ENCODE measurements at regions not wholly inside any gene's neighbourhood (a gene's known extent, or its start where the extent isn't known, plus 50 kb on each side); places are given as distances from the start of the nearest gene placed in this dataset.
"Not testable (repeated sequence)": the region's sequence is repeated elsewhere in the genome, so short reads cannot be mapped to it uniquely, and the experiment has no call there.

DNA sequence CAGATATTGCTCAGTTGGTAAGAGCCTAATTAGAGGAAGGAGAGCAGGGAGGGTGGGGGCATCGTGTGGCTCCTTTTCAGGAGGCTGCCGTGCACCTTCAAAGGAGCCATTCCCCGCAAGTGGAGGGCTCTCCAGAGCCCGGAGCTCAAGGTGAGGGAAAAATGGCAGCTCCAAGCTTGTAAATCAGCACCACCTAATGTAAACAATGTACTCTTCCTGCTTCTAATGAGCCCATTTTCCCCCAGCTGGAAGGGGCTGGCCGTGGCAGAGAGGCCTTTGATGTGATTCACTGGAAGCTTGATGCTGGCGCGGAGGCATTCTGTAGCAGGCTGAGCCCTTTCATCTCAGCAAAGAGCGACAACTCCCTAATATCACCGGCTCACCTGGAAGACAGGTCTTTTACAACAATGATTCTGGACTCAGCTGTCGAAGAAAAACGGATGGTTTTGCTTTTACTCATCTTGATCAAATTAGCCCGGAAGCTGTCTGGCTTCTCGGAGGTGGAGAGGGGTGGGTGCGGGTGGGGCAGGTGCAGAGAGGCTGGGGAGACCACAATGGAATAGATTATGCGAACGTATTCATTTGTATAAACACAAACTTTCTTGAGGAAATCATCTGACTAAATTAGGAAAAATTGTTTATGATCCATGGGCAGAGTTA lies 112.5 kb downstream of the RRAGC start:
- no peak for DNase-seq

DNA sequence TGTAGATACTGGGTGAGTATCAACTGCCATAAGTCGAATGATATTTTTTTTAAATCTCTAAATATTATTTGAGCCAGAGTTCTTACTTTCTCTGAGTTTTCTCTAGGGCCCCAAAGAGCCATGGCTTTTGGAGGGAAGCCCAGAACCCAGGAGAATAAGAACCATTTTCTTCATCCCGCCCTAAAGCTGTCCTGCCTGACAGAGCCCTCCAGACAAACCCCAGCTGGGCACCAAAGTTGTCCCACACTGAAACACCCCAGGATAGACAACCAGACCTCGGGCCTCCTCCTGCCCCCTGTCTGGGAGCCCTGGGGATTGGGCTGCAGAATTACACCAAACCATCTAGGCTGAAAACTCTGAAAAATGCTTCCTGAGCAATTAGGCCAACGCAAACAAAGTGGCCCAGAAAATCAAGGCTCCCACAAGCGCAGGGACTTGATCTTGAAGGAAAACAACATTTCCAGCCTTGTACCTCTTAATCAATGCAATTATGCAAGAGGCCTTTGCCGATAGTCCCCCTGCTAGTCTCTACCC lies 113.1 kb downstream of the RRAGC start:
- no peak for DNase-seq

DNA sequence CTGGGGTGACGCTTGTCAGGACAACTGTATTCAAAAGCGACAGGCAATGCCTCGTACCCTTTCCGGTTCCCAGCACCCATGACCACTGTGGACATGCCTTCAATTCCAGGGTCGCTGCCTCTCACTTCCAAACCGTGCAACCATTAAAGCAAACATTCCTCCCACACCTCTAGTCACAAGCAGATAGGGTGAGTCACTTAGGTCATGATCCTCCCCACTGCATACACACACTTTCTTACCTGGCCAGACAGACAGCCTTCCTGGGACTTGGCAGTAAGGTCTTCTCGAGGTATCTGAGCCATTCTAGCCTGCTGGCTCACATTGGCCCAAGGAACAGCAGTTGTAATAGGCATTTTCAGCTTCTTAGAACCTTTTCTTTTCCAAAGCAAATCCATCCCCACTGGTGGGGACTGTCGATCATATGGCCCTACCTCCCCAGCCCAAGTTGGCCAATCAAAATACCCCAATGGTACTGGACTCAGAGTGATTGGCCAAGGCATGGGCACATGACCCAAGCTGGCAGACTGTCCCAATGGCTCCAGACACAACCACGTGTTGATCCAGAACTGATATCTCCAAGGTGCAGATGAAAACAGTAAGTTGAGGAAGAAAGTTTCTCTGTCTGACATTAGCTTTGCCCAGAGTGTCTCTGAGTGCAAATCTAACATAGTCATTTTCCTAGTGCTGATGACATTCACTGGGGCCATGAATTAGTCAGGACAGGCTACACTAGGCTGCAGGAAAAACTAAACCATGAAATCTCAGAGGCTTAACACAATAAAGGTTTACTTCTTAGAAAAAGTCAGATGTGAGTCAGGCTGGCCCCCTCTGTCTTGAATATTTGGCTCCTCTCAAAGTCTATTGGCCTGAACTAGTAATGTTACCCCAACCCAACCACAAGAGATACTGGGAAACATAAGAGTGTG lies 113.8 kb downstream of the RRAGC start:
- DNase-seq = no peak

DNA sequence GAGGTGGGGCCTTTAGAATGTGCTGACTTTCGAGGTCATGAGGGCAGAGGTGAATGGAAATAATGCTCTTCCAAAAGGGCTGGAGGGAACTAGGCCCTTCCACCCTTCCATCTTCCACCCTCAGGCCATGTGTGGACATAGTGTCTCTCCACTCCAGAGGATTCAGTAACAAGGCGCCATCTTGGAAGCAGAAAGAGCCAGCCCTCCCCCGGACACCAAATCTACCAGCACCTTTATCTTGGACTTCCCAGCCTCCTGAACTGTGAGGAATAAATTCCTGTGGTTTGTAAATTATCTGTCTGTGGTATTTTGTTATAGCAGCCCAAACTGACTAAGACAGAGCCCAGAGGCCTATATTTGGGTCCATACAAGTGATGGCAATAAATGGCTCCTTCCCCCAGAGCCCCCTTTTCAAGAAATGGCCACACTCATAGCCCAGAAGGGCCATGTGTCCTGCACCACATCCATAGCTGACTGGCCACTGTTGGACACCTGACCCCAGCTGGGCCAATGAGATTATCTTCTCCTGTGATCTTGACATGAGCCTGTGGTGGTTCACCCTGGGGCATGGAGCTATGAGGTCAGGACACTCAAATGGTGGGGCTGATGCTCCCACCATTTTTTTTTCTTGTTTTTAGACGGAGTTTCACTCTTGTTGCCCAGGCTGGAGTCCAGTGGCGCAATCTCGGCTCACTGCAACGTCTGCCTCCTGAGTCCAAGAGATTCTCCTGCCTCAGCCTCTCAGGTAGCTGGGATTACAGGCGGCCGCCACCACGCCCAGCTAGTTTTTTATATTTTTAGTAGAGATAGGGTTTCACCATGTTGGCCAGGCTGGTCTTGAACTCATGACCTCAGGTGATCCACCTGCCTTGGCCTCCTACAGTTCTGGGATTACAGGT lies 114.9 kb downstream of the RRAGC start:
- DNase-seq = no peak

DNA sequence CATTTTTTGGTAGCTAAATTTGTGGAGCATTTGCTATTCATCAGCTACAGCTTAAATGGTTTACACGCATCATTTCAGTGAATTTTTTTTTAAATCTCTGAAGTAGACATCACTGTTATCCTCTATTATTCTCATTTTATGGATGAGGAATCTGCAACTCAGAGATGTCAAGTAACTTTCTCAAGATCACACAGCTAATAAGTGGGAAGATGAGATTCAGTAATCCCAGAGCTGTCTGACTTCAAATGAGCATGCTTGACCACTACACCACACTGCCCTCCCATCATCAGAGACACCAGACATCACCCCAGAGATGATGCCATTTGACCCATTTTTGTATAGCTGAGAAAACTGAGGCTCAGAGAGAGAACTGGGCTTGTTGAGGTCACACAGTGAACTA lies 116.4 kb downstream of the RRAGC start:
- DNase-seq = no peak

DNA sequence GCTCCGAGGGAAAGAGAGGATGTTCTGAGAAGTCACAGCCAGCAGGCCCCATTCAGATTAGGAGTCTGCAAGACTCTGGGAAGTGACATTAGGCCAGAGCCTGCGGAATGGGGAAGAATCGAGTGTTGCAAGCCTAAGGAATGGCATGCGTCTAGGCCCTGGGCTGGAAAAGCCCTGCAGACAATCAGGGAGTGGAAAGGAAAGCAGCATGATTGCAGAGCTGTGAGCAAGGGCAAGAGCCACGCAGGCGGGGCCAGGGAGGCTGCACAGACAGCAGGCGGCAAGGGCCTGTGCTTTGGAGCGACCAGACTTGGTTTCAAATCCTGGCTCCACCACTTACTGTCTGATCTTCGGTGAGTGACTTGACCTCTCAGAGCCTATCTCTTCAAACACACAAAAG lies 118.2 kb downstream of the RRAGC start:
- no peak for DNase-seq

DNA sequence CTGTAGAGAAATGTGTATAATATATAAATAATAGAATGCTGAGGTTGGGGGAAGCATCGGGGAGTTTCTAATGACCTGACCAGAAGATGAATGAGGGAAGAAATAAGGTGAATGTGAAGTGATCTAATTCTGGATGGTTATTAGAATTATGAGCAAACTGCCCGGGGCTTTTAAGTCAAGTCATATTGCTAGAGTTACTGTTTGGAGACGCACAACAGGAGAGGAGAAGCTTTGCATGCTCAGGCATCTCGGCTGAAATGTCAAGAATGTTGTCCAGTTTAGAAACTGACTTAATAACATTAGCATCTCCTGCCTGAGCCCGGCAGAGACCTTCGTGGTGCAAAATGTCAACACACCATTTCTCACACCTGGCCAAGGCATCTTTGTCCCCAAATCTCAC lies 119.1 kb downstream of the RRAGC start:
- no peak for DNase-seq

DNA sequence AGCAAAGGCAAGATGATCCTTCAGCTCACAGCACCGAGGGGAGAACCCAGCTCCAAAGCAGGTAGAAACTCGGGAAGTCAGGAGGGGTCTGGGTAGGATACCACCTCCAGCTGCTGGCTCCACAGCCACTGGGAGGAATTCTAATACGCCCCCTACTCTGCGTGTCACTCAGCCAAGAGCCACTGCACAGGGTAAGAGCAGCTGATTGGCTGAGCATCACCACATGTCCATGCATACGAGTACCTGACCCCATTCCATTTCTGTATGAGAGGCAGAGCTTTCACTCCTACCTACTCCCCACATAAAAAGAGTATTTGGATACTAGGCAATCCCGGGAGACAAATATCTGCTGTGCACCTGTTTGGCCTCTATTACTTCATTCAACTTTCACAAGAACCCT lies 121.4 kb downstream of the RRAGC start:
- no peak for DNase-seq

DNA sequence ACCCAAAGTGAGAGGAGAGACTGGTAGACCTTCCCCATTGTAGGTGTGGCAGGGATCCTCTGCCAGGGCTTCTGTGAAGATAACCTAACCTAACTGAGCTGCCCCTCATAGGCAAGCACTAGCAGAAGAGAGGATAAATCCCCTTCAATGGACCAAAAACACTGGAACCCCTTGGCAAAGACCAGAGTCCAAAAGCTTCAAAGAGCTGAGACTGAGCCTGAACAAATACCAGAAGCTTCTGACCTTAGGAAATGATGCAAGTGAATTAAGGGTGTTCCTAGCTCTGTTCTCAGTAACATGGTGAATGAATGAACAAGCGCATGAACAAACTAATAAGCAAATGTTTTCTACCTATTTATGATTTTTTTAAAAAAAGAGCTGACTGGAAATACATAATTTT lies 123.2 kb downstream of the RRAGC start:
- DNase-seq = no peak

DNA sequence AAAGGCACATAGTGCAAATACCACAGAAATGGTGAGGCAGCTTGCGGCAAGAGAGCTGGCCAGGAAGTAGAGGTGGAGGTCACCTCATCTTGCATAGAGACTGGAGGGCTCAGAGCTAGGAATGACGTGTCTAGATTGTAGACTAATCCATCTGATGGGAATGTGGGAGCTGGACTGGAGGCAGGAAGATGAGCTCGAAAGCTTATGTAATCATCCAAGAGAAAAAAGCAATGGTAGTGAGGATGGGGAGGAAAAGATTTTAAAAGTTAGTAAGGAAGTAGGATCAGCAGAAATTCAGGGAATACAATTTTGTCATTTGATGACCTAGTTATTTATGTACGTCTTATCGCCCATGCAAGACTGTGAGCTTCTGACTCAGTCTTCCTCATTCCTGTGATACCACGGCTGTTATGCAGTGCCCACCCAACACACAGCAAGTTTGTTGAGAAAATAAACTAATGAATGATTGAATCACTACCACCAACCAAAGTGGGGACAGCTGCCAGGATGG lies 123.9 kb downstream of the RRAGC start:
- no peak for DNase-seq

DNA sequence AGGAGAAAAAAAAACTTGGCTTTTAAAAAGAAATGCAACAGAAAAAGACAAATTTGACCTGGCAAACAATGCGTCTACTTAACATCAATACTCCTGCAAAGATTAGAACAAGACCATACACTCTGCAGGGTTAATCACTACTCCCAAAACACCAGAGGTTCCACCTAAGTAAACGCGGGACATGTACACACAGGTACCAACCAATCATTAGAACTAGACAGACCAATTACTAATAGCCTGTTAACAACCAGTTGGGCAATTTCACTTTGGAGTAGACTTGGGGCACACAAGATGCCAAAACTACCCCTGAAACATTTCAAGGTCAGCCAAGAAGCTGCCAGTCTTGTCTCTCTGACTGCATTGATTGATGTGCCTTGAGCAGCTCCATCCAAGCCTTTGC lies 125.8 kb downstream of the RRAGC start:
- DNase-seq = no peak

DNA sequence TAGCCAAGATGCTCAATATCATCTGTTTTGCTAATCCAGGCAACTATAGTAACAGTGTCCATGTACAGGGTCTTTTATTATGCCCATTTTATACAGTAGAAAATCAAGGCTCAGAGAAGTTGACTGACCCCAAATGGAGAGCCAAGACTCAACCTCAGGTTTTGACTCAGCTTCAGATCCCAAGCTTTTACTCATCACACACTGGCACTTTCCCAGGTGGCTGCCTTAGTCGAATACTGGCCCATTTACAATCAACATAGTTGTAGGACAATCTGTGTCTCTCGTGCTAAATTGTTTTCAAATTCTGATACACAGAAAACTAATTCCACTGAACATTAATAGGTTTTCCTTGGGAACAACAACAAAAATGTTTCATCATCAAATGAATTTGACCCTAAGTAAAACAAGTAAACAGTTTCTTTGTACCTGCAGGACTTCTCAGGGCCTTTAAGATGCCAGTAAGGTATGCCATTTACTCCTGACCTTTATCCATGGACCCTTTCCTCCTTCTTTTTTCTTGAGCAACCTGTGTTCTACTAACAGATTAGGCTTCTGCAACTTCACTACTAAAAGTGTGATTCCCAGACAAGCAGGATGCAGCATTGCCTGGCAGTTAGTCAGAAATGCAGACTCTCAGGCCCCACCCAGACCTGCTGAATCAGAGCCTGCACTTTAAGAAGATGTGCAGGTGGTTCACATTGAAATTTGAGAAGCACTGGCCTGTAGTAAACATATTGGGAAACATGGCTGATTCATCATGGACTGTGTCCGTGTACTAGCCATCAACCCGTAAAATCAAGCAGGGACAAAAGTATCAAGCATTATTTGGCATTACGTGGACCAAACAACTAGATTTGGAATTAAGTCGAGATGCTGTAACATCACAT lies 128.8 kb downstream of the RRAGC start:
- DNase-seq = no peak

DNA sequence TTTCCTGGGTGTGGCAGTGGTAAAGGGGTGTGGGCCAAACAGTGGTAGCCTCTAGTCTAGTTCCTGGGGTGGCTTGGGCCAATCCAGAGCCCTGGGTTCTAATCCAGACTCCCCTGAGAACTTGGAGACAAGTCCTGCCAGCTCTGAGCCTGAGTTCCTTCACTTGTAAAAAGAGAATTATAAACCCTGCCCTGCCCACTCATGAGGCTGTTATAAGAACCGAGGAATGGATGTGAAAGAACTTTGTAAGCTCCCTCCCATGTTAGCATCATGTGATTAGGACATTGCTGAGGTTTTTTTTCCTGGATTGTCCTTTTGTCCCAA lies 131.0 kb downstream of the RRAGC start:
- DNase-seq = no peak

DNA sequence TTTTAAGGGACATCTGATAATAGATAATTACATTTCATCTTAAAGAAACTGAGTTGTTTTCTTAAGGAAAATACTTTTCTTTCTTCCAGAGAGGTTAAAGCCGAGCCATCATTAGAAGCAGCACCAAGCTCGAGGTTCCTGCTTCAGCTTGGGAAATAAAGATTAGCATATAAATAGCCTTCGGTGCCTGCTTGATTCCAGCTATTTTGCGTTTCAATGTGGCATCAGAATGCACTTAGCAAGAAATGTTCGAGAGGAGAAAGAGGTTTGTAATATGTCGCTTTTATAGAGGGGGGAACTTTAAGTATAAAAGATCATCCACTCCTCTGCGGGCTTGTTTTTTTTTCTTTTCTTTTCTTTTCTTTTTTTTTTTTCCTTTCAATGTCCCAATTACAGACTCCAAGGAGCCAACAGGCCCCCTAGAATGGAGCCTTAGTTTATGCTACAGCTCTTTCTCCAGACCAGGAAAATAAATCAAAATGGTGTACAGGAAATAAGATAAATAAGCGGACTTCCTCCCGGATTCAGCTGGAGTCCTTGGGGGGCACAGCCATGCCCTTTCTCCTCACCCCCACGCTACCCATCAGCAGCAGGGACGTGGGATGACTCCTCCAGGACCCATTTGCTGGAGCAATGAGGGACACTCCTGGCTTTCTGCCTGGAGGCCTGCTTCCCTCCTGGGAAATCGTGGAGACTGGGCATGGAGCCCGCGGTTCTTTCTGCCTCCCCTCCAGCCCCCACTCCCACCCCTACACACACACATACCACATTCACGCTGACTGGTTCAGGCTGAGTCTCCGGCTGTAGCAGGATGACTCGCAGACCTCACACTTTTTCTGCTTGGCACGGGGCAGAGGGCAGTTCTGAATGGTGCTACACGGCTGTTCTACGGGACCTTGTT lies 131.6 kb downstream of the RRAGC start:
- DNase-seq = no peak

DNA sequence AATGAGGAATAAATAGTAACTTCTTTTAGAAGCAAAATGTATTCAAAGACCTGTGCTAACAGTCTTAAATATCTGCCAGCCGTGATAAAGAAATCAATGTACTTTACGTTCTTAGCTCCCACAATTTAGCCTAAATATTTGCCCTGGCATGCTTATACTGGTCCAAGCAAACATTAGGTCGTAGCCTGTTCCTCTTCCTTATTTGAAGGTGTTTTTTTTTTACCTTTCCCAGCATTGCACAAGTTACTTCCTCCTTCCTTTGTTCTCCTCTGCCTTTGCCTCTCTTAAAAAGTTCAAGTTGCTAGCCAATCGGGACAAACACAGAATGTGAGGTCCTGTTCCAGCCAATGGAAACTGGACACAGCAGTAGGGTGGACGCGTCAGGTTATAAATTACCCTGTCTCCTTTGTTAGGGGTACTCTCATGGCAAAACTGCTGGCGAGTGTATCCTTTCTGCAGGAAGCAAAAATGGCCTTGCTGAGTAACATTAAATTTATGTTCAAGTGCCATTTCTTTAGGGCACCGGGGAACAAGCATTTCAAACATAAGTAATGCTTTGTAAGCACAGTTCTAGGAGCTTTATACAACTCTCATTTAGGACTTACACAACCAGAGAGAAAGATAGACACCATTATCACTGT lies 134.1 kb downstream of the RRAGC start:
- not testable (repeated sequence) for DNase-seq

DNA sequence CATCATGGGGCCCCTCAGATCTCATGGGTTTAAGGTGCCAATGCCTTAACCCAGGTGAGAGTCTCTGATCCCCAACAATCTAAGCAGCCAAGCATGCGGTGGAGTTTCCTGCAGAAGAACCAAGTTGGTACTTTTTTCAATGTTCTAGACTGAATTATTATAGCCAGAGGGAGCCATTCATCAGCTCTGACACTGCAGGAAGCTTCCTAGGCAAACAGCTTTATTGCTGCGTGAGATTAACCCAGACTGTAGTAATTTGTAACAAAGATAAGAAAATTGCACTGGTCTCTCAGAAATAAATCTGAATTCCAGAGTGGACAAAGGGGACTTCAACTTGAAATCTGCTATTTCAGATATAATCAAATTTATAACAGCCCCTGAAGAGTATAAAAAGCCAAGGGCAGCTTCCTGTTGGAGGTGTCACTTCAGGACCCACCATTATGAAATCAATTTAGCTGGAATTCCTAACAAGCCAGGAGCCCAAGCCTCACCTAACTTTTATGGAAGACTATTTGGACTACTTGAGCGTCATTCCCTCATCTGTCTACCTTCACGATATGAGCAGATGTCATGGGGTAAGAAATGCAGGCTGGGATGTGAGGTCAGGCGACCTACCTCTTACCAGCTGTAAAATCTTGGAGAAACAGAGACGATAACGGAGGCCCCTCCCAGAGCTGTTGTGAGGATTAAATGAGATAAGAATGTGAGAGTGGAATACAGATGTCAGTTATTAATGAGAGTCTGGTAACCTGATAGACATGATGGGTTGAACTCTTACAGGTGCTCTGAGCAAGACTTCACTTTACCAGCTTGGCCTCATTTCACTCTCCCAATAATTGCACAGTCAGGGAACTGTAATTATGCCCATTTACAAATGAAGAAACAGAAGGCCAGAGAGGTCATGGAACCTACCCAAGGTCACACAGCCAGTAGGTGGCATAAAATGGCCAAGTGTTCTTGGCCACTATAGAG lies 135.1 kb downstream of the RRAGC start:
- no peak for DNase-seq

DNA sequence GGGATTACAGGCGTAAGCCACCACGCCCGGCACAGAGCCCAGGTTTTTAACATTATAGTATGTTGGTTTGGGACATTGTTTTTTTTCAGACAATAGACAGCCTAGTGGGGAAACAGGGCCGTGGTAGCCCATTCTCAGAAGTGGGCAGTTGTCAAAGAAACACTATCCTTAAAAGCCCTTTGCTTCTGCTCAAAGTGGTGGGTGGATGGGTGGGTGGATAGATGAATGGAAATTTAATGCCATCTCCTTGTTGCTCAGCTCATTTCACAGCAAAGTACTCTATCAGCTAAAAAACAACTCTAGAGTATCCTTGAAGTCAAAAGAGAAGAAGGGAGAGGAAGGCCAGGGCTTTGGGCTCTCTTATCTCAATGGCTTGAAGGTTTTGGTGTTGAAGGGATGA lies 137.8 kb downstream of the RRAGC start:
- DNase-seq = no peak

DNA sequence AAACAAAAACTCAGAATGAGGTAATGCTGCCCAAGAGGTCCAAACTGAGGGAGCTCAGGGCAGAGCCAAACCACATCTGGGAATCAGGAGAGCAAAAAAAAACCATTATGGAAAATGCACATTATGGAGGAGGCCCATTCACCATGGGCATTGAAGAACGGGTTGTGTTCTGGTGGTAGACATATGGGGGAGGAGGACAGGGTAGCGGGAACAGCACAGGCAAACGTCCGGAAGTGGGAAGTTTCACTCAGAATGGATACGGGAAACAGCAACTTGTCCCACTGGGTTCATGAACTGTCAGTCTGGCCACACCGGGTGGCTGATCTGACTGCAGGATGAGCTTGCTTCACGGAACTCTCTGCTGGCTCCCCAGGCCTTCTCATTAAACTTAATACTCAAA lies 139.7 kb downstream of the RRAGC start:
- no peak for DNase-seq

DNA sequence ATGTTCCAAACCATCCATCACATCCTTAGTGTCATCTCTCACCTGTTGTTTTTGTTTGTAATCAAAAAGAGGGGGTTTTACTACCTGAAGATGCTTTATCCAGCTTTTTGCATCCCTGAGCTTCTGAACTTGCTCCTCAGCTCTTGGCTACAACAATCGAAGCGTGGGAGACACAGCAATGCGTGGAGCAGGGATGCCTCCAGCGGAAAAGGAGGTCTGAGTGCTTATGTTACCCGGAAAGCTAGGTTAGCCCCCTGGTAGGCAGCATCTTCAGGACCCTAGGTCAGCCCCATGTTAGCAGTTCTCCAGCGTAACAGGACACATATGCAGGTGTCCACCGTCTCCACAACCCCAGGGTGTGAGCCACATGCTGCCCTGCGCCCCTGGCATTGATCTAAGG lies 141.5 kb downstream of the RRAGC start:
- DNase-seq = no peak

Data from stimulated activated naive CD4-positive, alpha-beta T cell treated with Interleukin-2 at 50 U/mL for 16 hours (primary cell).